Heart left ventricle (tissue), 16 donors: ENCODE measurements at regions not wholly inside any gene's neighbourhood (a gene's known extent, or its start where the extent isn't known, plus 50 kb on each side); places are given as distances from the start of the nearest gene placed in this dataset.

Source experiments
- ATAC-seq, 4 donors: fragments of 200-7000 bp; cut with Tn5 transposase; one replicate each; pipeline ENCODE4 v1.9.1; 2020 to 2022; ENCODE audit warnings: moderate library complexity in 4 of 4, mild to moderate bottlenecking in 3 of 4, moderate number of reproducible peaks in 1 of 4
- DNase-seq, 5 donors: peaks; one replicate each; pipeline ENCODE4 v3.0.0-alpha.2; 2020
- H3K27ac ChIP-seq, 12 donors: fragments of 200-600 bp; sonication (generic) in 4 of 12; one replicate each; pipeline versions ENCODE4 v1.5.0 to v1.8.0; 2016 to 2022; ENCODE audit warnings: mild to moderate bottlenecking in 2 of 12
- H3K27me3 ChIP-seq, 9 donors: fragments of 200-600 bp; sonication (generic) in 2 of 9; one replicate each; pipeline versions ENCODE4 v1.5.1 to v1.8.0; 2016 to 2022; ENCODE audit warnings: mild to moderate bottlenecking in 3 of 9
- H3K36me3 ChIP-seq, 9 donors: fragments of 200-600 bp; sonication (generic) in 2 of 9; one replicate each; pipeline versions ENCODE4 v1.5.0 to v1.8.0; 2018 to 2022; ENCODE audit warnings: mild to moderate bottlenecking in 2 of 9
- H3K4me1 ChIP-seq, 12 donors: fragments of 200-600 bp; sonication (generic) in 4 of 12; one replicate each; pipeline versions ENCODE4 v1.5.0 to v1.8.0; 2016 to 2022; ENCODE audit warnings: mild to moderate bottlenecking in 3 of 12
- H3K4me3 ChIP-seq, 12 donors: fragments of 200-600 bp; sonication (generic) in 4 of 12; one replicate each; pipeline versions ENCODE4 v1.5.0 to v1.8.0; 2017 to 2022; ENCODE audit warnings: mild to moderate bottlenecking in 9 of 12, moderate library complexity in 4 of 12
- H3K9me3 ChIP-seq, 12 donors: fragments of 200-600 bp; sonication (generic) in 4 of 12; one replicate each; pipeline versions ENCODE4 v1.5.0 to v1.8.0; 2016 to 2022; ENCODE audit warnings: mild to moderate bottlenecking in 1 of 12
- CTCF ChIP-seq, 12 donors: fragments of 200-600 bp; sonication (generic) in 4 of 12; IDR thresholded peaks; one replicate each; pipeline versions ENCODE4 v1.5.0 to v1.8.0; 2018 to 2022; ENCODE audit warnings: antibody characterized with exemption in 12 of 12, mild to moderate bottlenecking in 5 of 12
- POLR2A ChIP-seq, 2 donors: fragments of 450-650 bp; IDR thresholded peaks; one replicate each; pipeline ENCODE4 v1.6.1; 2017; ENCODE audit warnings: antibody characterized with exemption in 2 of 2, mild to moderate bottlenecking in 2 of 2, moderate library complexity in 2 of 2
- WGBS, 4 donors: extraction: QIAGEN DNeasy Blood & Tissue Kit in 2 of 4; methylation state at CpG; one replicate each; pipeline versions ENCODE4 v1.1.5 to v1.1.7; 2013 to 2018; 5-methylcytosine and 5-hydroxymethylcytosine counted together
- intact Hi-C, 10 donors: fragments of 100-400 bp; cut with DNase I; formaldehyde crosslinking; loops; one replicate each; pipeline versions ENCODE4 v1.11.1 to v1.14.2; 2022
- donor health status: ischemic (EF 13 %, LVEDD 7.1; RV severe dilation, severe dysfunction).
- donor health status: healthy with polysubstance abuse.
- donor health status: DM: no; HTN: yes; CAD: no.
- donor health status: DM: no; HTN: no; CAD: no.
- donor health status: ischemic (EF 25% LVEDD 6.9; RV normal size, moderate dysfunction).
- donor health status: ischemic (EF 25% LVEDD 5.7; RV mildly dilated, moderate dysfunction).
- donor health status: healthy.
- donor health status: DM: yes; HTN: yes; CAD: no.
- donor health status: ischemic (EF 35%, LVEDD 5.7; RV mildly dilated, moderate dysfunction).
- donor health status: nonischemic (EF 11% LVEDD 7.7; RV severe dilation, severe dysfunction).
- donor health status: DM: yes; HTN: yes; CAD: no.
- donor health status: PGD.
- donor health status: ischemic (EF 29% LVEDD 5.4; RV normal size, mild dysfunction).
- donor health status: nonischemic (EF 23%, LVEDD 6.1; RV moderate dilation, normal function).

GRCh38 chr10:33037726-33038125, 79.7 kb upstream of the ITGB1 start:
- intact Hi-C loops: no loop called here
- Histone ChIP-seq H3K27me3 (no peaks in the 10 kb centered on the region), H3K36me3 (no peaks in the 10 kb centered on the region), H3K4me3 (no peak overlapping the region), H3K9me3 (no peaks in the 10 kb centered on the region), H3K4me1 (peaks cover 0 to 5% (median 0%) of the 10 kb centered on the region in 12 donors), H3K27ac (no peak overlapping the region)
- WGBS, 4 donors: 94 to 98% (median 96%) methylated on average over 6 to 8 of the region's 8 CpGs
- ATAC-seq: no peak
- DNase-seq: no peak
- TF ChIP-seq CTCF (IDR thresholded peaks at IDR 0.05): no peak
- no peak for TF ChIP-seq POLR2A (IDR thresholded peaks at IDR 0.05)

GRCh38 chr10:33036670-33037069, 78.6 kb upstream of the ITGB1 start:
- DNase-seq (no peak), ATAC-seq (no peak)
- TF ChIP-seq POLR2A (IDR thresholded peaks at IDR 0.05): no peak
- no peak for TF ChIP-seq CTCF (IDR thresholded peaks at IDR 0.05)
- H3K4me1 ChIP-seq: peaks cover 0 to 5% (median 0%) of the 10 kb centered on the region in 12 donors
- H3K4me3 ChIP-seq: no peak overlapping the region
- no peaks in the 10 kb centered on the region for H3K36me3 ChIP-seq
- intact Hi-C loops: no loop called here
- 94 to 99% (median 96%) methylated on average over 10 to 16 of the region's 16 CpGs for WGBS, 4 donors
- no peaks in the 10 kb centered on the region for H3K9me3 ChIP-seq
- no peak overlapping the region for H3K27ac ChIP-seq
- no peaks in the 10 kb centered on the region for H3K27me3 ChIP-seq

- Histone ChIP-seq H3K36me3 (no peaks in the 10 kb centered on the region), H3K4me3 (no peak overlapping the region), H3K27me3 (no peaks in the 10 kb centered on the region), H3K27ac (no peak overlapping the region), H3K4me1 (peaks cover 0 to 5% (median 0%) of the 10 kb centered on the region in 12 donors), H3K9me3 (no peaks in the 10 kb centered on the region)
- 89 to 92% (median 90%) methylated on average over 3 of the region's 3 CpGs for WGBS, 4 donors
- intact Hi-C loops: no loop called here
- ATAC-seq (no peak), DNase-seq (no peak)
- TF ChIP-seq POLR2A (IDR thresholded peaks at IDR 0.05) (no peak), CTCF (IDR thresholded peaks at IDR 0.05) (no peak)
These were observed 77.4 kb upstream of the ITGB1 start for GRCh38 chr10:33035411-33035810.

- no peak for DNase-seq
- intact Hi-C loops: no loop called here
- no peak overlapping the region for H3K4me3 ChIP-seq
These were observed 76.9 kb upstream of the ITGB1 start for GRCh38 chr10:33034931-33035330.

More at GRCh38 chr10:33034931-33035330, 76.9 kb upstream of the ITGB1 start:
- WGBS, 4 donors: 93 to 95% (median 94%) methylated on average over 1 of the region's 1 CpG
- peaks cover 0 to 5% (median 0%) of the 10 kb centered on the region in 12 donors for H3K4me1 ChIP-seq
- no peak for ATAC-seq
- H3K27me3 ChIP-seq: no peaks in the 10 kb centered on the region
- H3K9me3 ChIP-seq: no peaks in the 10 kb centered on the region
- H3K36me3 ChIP-seq: no peaks in the 10 kb centered on the region
- no peak overlapping the region for H3K27ac ChIP-seq
- TF ChIP-seq POLR2A (IDR thresholded peaks at IDR 0.05) (no peak), CTCF (IDR thresholded peaks at IDR 0.05) (no peak)
